Stimulated activated CD4-positive, alpha-beta T cell treated with anti-CD3 and anti-CD28 coated beads, Interleukin-4, amount 100 ng/mL, for 4 hours (primary cell): ENCODE measurements at regions not wholly inside any gene's neighbourhood (a gene's known extent, or its start where the extent isn't known, plus 50 kb on each side); places are given as distances from the start of the nearest gene placed in this dataset.

Source experiments
- DNase-seq, 2 experiments: peaks; one replicate each; pipeline ENCODE4 v3.0.0-alpha.2; 2020

DNA sequence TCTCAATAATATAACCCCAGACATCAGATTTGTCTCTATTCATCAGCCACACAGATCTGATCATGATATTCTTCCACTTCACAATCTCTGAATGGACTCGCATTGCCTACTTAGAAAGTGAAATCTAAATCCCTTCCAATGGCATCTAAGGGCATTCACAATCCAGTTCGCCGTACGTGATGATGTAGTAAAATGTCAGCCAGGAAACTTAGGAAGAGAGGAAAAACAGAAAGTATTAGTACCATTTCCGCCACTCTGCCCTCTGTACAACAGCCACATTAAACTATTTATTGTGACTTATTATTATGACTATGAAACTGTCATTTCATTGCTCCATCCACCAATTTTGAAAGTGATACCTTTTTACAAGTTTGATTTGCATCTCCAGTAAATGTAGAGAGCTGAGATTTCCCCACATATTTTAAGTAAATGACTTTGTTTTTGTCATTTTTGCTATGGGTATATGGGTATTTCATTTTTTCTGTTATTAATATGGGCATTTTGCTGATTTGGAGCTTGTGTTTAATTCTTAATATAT, 69.4 kb upstream of the SMIM36 start:
- DNase-seq: no peak

- DNase-seq: peak; percentile 16
These were observed 66.4 kb upstream of the SMIM36 start for GRCh38 chr17:55577687-55578086.

GRCh38 chr17:55576996-55577586, 65.8 kb upstream of the SMIM36 start:
- peak; percentile 6 to 19 for DNase-seq

GRCh38 chr17:55576237-55576995, 65.2 kb upstream of the SMIM36 start:
- no peak for DNase-seq

GRCh38 chr17:55575058-55575636, 63.9 kb upstream of the SMIM36 start:
- DNase-seq: no peak

DNA sequence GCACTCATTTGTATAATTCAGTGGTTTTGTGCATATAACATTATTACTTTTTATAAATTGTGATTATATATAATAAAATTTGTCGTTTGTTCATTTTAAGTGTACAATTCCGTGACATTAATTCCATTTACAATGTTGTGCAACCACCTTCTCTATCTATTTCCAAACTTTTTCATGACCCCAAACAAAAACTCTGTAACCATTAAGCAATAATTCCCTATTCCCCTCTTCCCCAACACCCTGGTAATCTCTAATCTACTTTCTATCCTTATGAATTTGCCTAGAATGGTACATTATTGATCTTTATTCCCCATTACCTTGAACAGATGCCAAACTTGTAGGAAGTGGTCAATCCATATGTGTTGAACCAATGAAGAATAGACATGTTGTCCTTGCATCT, 61.3 kb upstream of the SMIM36 start:
- no peak for DNase-seq

DNA sequence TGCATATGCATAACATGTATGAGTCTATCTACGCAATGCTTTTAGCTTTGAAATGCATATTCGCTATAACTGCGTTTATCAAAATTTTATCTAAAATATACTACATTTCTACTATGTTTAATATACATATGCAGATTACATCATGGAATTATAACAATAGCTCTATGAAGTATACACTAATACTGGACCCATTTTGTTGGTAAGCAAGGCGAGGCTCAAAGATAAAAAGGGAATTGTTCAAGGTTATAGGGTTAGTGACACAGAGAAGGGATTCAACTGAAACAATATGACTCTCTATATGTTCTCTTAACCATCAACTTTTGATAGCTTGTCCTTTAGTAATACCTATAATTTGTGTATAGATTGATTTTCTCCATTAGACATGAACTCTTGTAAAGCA, 60.9 kb upstream of the SMIM36 start:
- no peak for DNase-seq

DNA sequence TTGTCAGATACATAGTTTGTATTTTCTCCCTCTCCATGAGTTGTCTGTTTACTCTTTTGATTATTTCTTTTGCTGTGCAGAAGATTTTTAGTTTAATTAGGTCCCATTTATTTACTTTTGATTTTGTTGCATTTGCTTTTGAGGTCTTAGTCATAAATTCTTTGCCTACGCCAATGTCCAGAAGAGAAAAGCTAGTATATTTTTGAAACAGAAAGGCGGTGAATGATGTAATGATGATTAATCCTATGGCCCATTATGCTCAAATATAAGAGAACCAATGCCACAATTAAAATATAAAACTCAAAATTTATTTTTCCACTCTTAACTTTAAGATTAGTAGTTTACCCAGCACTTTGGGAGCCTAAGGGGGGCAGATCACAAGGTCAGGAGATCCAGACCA, 59.8 kb upstream of the SMIM36 start:
- no peak for DNase-seq

DNA sequence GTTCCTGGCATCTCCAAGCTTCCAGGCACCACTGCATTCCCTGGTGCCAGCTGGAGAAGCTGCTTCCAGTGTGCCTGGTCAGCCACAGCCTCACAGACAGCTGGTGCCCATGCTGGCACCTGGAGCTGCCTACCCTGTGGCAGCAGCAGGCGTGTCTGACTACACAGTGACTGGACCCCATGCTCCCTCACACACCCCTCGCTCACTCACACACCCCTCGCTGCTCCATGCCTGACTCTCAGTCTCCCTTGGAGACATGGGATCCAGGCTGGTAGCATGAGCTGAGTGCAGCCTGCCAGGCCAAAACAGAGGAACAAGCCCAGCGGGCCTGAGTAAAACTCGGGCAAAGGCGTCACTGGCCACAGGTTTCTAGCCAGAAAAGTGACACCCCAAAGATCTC, 59.1 kb upstream of the SMIM36 start:
- DNase-seq: no peak

- DNase-seq: no peak
These were observed 56.3 kb upstream of the SMIM36 start for GRCh38 chr17:55567240-55568214.

DNA sequence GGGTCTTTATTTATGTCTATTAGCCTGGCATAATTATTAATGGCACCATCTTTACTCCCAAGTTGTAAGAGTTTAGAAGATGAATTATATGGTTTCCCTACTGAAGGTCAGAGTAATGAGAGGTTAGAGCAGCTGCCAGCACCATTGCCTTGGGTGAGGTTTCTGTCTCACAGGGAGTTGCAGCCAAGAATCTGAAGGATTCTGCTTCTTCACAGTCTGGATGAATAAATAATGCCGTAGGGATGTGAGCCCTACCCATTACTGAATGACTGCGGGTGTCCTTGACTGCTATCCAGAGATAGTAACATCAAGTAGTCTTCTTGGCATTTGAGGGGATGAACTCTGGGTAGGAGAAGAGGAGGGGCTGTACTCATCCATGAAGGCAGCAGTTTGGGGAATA, 52.8 kb upstream of the SMIM36 start:
- no peak for DNase-seq

DNA sequence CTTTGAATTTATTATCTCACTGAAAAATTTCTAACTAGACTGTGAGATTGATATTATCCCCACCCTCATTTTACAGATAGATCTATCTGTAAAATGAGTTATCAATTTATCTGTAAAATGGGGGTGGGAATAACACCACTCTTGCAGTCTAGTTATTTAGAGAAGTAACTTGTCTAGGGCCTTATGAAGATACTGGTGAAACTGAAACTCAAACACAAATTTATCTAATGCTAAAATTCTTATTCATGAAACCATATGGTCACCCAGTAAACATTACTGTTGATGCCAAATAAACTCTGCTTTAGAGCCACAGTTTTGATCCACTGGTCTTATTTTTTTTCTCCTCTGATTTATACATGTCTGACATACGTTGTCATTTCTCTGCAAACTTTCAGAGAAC, 52.1 kb upstream of the SMIM36 start:
- DNase-seq: no peak

DNA sequence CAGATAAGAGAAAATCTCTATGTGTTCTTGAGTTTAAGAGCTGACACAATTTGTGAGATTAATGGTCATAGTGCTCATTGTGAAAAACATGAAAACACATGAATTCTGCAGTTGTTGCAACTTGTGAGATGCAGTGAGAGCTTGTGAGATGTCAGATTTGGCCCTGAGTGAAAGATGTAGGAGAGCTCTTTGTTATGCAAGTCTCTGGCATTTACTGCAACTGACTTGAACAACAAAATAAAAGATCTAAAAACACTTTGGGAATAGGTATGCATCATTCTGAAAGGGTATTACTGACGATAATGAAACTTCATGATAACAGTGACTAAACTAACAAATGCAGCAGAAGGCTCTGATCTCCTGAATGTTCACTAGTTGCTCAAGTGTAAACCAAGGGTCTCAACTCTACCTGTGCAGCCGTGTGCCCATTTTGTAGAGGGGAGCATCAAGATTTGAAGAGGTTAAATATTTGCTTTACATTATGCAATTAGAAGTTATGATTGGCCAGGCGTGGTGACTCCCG, 50.8 kb upstream of the SMIM36 start:
- no peak for DNase-seq

DNA sequence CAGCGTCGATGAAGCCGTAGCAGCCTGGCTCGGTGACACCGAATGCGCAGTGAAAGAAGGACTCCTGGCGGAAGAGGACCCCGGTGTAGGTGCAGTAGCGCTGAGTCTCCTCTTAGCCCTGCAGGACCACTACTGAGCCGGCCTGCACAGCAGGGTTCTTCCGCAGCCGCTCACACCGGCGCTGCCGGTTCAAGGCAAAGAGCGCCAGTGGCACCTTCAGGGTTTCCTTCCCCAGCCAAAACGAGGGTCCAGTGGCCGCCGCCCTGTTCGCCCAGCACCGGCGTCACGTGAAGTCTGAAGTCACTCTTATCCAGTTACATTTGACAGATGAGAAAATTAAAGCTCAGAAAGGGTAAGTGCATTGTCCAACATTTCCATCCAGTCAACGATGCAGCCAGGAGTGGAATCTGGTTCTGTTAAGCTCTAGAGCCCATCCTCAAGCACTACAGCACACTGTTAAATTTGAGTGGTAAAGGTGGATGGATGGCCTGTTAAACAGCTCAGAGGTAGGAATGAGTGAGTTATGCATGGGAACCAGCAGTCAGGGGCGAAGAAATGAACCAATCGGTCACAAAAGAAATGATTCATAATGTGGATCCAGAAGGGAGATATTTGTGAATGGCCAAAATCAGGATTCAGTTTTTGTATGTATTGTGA, 50.2 kb upstream of the SMIM36 start:
- no peak for DNase-seq
